Effector memory CD8-positive, alpha-beta T cell (primary cell): ENCODE measurements at regions not wholly inside any gene's neighbourhood (a gene's known extent, or its start where the extent isn't known, plus 50 kb on each side); places are given as distances from the start of the nearest gene placed in this dataset.
A peak's percentile ranks its signal among the peaks of the same experiment; 100 is the strongest.
"Not testable (repeated sequence)": the region's sequence is repeated elsewhere in the genome, so short reads cannot be mapped to it uniquely, and the experiment has no call there.

Source experiments
- ATAC-seq: fragments of 150-1000 bp; cut with Tn5 transposase; replicated peaks from 2 replicates; pipeline ENCODE4 v1.10.0; 2021; ENCODE audit warnings: mild to moderate bottlenecking, moderate library complexity
- DNase-seq, 3 experiments: peaks; one replicate each; pipeline ENCODE4 v3.0.0; 2021
- H3K27ac Mint-ChIP-seq, 2 donors: one replicate each; pipeline ENCODE4 v1.8.0; 2022; ENCODE audit warnings: mild to moderate bottlenecking in 2 of 2, mixed read lengths in 2 of 2, moderate library complexity in 2 of 2
- H3K27me3 Mint-ChIP-seq, 2 donors: one replicate each; pipeline ENCODE4 v1.8.0; 2022; ENCODE audit warnings: mixed read lengths in 2 of 2
- H3K36me3 Mint-ChIP-seq: one replicate; pipeline ENCODE4 v1.8.0; 2022; ENCODE audit warnings: mild to moderate bottlenecking, moderate library complexity, mixed read lengths; ENCODE audit not compliant: insufficient read depth
- H3K4me1 Mint-ChIP-seq, 2 donors: one replicate each; pipeline ENCODE4 v1.8.0; 2022; ENCODE audit warnings: low read depth in 2 of 2, mixed read lengths in 2 of 2
- H3K4me3 Mint-ChIP-seq, 2 donors: one replicate each; pipeline ENCODE4 v1.8.0; 2022; ENCODE audit warnings: mild to moderate bottlenecking in 2 of 2, mixed read lengths in 2 of 2, moderate library complexity in 2 of 2
- H3K9me3 Mint-ChIP-seq, 2 donors: one replicate each; pipeline ENCODE4 v1.8.0; 2022; ENCODE audit warnings: mixed read lengths in 2 of 2

DNA sequence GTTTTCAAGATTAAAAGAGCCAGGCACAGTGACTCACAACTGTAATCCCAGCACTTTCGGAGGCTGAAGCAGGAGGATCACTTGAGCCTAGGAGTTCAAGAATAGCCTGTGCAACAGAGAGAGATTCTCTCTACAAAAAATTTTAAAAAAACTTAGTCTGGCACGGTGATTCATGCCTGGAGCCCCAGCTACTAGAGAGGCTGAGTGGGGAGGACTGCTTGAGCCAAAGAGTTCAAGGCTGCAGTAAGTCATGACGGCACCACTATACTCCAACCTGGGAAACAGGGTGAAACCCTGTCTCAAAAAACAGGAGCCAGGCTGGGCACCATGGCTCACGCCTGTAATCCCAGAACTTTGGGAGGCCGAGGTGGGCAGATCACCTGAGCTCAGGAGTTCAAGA, 86.6 kb upstream of the KCTD7 start:
- no peak overlapping the region for H3K4me3 Mint-ChIP-seq
- H3K27me3 Mint-ChIP-seq, result no peaks in the 10 kb centered on the region
- DNase-seq (no peak), ATAC-seq (no peak)
- peaks cover 0 to 4% of the 10 kb centered on the region in 2 donors for H3K4me1 Mint-ChIP-seq
- peak overlapping the region; percentile 62 to 85 for H3K27ac Mint-ChIP-seq
- peaks cover 21% of the 10 kb centered on the region for H3K36me3 Mint-ChIP-seq
- H3K9me3 Mint-ChIP-seq, result no peaks in the 10 kb centered on the region

DNA sequence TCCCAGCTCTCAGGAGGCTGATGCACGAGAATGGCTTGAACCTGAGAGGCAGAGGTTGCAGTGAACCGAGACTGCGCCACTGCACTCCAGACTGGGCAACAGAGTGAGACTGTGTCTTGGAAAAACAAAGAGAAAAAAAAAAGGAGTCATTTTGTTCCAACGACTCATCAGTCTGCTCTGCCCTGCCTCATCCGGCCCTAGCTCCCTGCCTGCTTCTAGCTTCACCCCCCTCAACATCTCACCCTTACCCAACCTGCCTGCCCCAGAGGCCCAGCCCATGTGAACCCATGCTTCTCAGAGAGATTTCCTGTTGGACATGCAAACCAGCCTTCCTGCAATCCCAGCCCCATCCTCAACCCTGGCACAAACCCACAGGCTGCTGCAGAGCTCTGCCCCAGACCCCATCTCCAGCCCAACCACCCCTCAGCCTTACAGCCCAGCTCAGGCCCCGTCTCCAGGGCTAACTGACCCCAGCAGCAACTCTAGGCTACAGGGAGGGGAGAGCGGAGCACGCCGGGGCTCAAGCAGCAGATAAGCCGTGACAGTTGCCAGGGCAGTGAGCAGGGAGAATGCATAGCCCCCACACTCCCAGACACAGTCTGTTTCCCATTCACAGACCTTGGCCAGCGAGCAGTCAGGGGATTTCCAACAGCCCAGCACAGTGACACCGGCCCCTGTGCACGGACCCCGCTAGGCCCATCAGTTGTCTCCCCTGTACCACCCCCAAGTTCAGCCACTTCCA, 86.0 kb upstream of the KCTD7 start:
- Mint-ChIP-seq H3K4me3 (no peak overlapping the region), H3K36me3 (peaks cover 25% of the 10 kb centered on the region), H3K4me1 (peaks cover 0 to 4% of the 10 kb centered on the region in 2 donors), H3K27me3 (no peaks in the 10 kb centered on the region), H3K9me3 (no peaks in the 10 kb centered on the region), H3K27ac (peak overlapping the region; percentile 84 to 85)
- ATAC-seq (no peak), DNase-seq (no peak)

DNA sequence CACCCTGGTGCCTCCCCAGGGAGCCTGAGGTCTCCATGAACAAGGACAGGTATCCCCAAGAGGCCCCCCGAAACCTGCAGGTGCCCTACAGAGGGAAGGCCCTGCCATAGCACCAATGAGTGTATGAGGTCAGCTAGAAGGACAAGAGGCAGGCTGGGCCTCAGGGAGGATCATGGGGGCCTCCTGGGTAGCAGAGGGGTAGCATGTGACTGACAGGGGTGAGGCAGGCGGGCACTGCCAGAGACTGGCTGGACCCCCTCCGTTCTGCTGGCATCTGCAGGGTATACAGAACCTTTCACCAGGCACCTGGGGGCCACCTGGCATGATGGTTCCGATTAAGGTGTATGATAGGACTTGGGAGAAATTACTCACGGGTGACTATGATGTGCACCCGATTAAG, 79.2 kb upstream of the KCTD7 start:
- peak overlapping the region in 1 of 2 donors; percentile 69 for H3K27ac Mint-ChIP-seq
- H3K4me3 Mint-ChIP-seq, result no peak overlapping the region
- no peaks in the 10 kb centered on the region for H3K4me1 Mint-ChIP-seq
- H3K36me3 Mint-ChIP-seq, result peaks cover 84% of the 10 kb centered on the region
- no peaks in the 10 kb centered on the region for H3K27me3 Mint-ChIP-seq
- no peaks in the 10 kb centered on the region for H3K9me3 Mint-ChIP-seq
- ATAC-seq (no peak), DNase-seq (no peak)

DNA sequence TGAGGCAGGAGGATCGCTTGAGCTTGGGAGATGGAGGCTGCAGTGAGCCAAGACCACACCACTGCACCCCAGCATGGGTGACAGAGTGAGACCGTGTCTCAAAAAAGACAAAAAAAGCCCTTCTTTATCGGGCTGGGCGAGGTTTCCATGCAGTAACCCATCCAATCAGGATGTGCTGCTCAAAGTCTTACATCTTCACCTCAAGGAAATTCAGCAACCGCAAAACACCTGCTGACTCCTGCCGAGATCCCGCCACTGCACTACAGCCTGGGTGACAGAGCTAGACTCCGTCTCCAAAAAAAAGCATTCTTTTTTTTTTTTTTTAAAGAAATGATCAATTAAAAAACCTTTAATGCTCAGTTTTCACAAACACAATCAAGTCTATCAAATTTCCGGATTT, 75.7 kb upstream of the KCTD7 start:
- Mint-ChIP-seq H3K9me3 (no peaks in the 10 kb centered on the region), H3K27me3 (no peaks in the 10 kb centered on the region), H3K4me1 (peaks cover 3 to 4% of the 10 kb centered on the region in 2 donors), H3K36me3 (peaks cover 78% of the 10 kb centered on the region), H3K4me3 (no peak overlapping the region), H3K27ac (no peak overlapping the region)
- DNase-seq (no peak), ATAC-seq (no peak)

DNA sequence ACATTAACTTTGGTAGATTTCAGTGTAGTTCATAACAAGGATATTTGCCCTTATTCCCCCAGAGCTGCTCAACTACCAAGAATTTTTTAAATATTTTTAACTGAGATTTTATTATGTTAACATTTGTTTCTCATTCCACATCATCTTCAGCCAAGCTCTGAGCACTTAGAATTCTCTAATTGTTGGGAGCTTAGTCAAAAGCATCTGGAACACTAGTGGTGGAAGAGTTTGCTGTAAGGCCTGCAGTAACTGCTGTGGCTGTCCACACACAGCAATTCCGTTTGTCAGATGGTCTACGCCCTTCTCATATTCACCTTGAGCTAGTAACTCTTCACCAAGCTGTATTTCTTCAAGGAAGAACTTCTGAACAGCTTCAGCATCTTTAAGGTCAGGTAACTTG, 75.0 kb upstream of the KCTD7 start:
- H3K36me3 Mint-ChIP-seq, result peaks cover 72% of the 10 kb centered on the region

DNA sequence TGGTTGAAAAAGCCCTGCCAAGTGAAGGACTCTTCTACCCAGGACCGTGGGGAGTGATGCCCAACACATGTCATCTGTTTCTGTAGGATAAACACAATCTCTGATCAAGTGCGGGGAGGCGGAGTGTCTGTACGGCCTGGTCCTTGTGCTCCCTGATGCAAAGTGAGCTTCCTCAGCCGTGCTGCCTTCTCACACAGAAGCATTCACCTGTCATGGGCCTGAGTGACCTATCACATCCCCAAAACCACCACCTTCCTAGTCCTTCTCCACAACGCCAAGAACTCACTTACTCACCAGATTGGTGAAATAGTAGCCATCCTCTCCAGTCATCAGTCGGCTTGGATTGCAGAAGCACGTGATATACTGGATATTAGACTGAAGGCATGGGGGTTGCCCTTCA, 74.4 kb upstream of the KCTD7 start:
- not testable (repeated sequence) for H3K9me3 Mint-ChIP-seq, H3K4me1 Mint-ChIP-seq, H3K27ac Mint-ChIP-seq, ATAC-seq, H3K4me3 Mint-ChIP-seq, H3K27me3 Mint-ChIP-seq, DNase-seq
- H3K36me3 Mint-ChIP-seq, result peaks cover 69% of the 10 kb centered on the region

More for the DNA sequence above, 75.0 kb upstream of the KCTD7 start:
- not testable (repeated sequence) for H3K4me3 Mint-ChIP-seq, H3K27ac Mint-ChIP-seq, H3K27me3 Mint-ChIP-seq, H3K4me1 Mint-ChIP-seq, DNase-seq, ATAC-seq, H3K9me3 Mint-ChIP-seq

DNA sequence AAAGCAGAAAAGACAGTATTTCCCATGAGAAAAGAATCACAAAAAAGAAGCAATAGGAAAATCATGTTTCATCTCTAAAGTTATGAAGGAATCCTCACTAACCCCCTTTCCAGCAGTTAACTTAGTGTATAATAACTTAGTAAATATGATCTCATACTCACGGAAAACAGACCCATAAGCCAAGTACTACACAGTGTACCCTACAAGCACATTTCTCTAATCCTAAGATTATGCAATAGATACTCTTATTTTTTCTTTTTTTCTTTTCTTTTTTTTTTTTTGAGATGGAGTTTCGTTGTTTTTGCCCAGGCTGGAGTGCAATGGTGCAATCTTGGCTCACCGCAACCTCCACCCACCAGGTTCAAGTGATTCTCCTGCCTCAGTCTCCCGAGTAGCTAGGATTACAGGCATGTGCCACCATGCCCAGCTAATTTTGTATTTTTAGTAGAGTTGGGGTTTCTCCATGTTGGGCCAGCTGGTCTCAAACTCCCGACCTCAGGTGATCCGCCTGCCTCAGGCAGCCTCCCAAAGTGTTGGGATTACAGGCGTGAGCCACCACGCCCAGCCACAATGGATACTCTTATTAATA, 73.7 kb upstream of the KCTD7 start:
- H3K27me3 Mint-ChIP-seq, H3K4me1 Mint-ChIP-seq, ATAC-seq, H3K9me3 Mint-ChIP-seq, H3K4me3 Mint-ChIP-seq, DNase-seq: not testable (repeated sequence)
- H3K36me3 Mint-ChIP-seq, result peaks cover 72% of the 10 kb centered on the region
- peak overlapping the region; percentile 41 to 67 for H3K27ac Mint-ChIP-seq

DNA sequence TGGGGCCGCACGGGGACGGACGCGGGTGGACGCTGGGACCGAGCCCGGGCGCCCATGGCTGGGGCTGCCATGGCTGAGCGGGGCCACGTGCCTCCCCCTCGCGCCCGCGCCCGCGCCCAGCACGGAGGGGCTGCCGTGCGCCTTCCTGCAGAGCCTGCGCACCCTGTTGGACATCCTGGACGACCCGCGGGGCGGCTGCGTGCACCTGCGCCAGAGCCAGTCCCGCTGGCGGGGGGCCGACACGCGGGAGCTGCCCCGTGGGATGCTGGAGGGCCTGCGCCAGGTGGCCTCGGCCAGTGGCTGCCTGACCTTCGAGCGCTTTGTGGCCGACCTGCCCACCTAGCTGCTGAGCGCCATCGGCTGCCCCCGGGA, 72.5 kb upstream of the KCTD7 start:
- H3K4me1 Mint-ChIP-seq, result peaks cover 3 to 8% of the 10 kb centered on the region in 2 donors
- H3K27me3 Mint-ChIP-seq, result no peaks in the 10 kb centered on the region
- no peak for ATAC-seq
- H3K4me3 Mint-ChIP-seq, result no peak overlapping the region
- no peaks in the 10 kb centered on the region for H3K9me3 Mint-ChIP-seq
- no peak overlapping the region for H3K27ac Mint-ChIP-seq
- peaks cover 69% of the 10 kb centered on the region for H3K36me3 Mint-ChIP-seq
- DNase-seq, result no peak

DNA sequence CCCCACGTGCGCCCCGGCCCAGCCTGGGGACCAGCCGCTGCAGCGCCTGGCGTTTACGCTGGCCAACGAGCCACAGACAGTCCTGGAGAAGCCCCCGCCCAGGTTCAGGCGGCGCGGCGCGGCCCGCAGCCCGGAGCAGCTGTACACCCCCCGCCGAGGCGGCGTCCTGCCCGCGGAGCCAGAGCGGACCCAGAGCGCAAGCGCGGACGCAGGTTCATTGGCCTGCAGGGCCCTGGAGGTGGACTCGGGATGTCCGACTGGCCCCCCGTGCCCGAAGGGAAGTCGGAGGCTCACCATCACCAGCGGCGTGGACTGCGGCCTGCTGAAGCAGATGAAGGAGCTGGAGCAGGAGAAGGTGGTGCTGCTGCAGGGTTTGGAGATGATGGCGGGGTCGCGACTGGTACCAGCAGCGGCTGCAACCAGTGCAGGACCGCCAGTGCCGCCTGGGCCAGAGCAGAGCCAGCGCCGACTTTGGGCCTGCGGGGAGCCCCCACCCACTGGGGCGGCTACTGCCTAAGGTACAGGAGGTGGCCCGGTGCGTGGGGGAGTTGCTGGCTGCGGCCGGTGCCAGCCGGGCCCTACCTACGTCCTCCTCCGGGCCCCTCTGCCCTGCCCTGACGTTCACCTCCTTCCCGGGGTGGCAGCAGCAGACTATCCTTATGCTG, 72.0 kb upstream of the KCTD7 start:
- H3K4me1 Mint-ChIP-seq, result peaks cover 3 to 8% of the 10 kb centered on the region in 2 donors
- ATAC-seq (no peak), DNase-seq (no peak)
- H3K27me3 Mint-ChIP-seq, result no peaks in the 10 kb centered on the region
- H3K9me3 Mint-ChIP-seq, result no peaks in the 10 kb centered on the region
- H3K27ac Mint-ChIP-seq, result no peak overlapping the region
- peaks cover 65% of the 10 kb centered on the region for H3K36me3 Mint-ChIP-seq
- no peak overlapping the region for H3K4me3 Mint-ChIP-seq

DNA sequence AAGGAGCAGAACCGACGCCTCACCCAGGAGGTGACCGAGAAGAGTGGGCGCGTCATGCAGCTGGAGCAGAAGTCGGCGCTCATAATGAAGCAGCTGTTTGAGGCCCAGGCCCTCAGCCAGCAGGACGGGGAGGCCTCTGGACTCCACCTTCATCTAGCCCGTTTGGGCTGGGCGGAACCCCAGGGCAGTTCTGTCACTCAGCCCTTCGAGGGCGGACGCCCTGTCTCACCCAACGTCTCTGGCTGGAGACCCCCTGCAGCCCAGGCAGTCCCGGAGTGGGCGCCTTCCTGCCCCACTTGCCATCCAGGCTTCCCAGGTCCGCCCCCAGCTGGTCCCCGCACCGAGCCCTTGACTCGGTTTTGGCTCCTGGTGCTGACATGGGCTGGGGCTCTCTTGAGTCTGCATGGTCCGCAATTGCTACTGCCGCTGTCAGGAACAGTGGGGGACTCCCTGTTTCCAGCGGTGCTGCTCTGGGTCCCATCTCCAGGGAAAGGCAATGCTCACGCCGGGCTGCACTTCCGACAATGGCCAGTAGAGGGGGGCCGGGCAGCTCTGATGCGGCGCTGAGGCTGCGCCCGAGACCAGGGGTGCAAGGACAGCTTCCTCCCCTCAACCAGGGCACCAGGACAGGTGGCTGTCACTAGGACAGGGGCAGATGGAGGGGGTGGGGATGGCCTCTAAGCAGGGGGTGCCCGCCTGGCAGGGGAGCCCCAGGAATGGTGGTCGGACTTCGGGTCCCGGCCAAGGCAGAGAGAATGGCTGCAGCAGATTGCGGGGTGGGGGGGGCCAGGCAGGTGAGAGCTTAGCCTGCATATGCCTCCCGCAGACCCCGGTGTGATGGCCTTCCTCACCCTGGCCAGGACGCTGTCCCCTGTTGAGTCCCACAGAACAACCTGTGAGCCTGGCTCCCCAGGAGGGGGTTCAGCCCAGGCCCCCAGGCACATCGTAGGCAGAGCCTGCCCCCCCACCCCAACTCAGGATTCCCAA, 71.2 kb upstream of the KCTD7 start:
- Mint-ChIP-seq H3K9me3 (no peaks in the 10 kb centered on the region), H3K36me3 (peaks cover 61% of the 10 kb centered on the region), H3K4me1 (peaks cover 7 to 11% of the 10 kb centered on the region in 2 donors), H3K27ac (peak overlapping the region in 1 of 2 donors; percentile 68), H3K27me3 (no peaks in the 10 kb centered on the region), H3K4me3 (no peak overlapping the region)
- ATAC-seq (peak; percentile 89), DNase-seq (peak; percentile 73 to 78 (median 77))

DNA sequence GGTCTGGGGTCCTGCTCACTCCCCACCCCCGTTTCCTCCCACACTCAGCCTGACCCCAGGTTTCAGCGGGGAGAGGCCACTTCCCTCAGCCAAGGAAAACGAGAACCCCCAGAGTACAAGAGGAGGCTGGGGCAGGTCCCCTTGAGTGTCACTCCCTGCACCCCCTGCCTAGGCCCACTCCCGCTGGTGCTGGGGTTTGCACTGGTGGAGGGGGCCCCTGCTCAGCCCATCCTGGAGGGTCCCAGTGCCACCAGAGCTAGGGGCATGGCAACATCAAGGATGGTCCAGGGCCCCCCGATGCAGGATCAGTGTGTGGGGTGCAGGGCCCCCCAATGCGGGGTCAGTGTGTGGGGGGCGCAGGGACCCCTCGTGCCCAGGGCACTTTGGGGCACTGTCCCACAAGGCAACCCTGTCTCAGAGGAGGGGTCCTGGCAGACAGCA, 70.5 kb upstream of the KCTD7 start:
- ATAC-seq (no peak), DNase-seq (no peak)
- H3K27me3 Mint-ChIP-seq, result no peaks in the 10 kb centered on the region
- H3K27ac Mint-ChIP-seq, result peak overlapping the region in 1 of 2 donors; percentile 67
- H3K4me1 Mint-ChIP-seq, result peaks cover 12 to 14% of the 10 kb centered on the region in 2 donors
- H3K36me3 Mint-ChIP-seq, result peaks cover 54% of the 10 kb centered on the region
- H3K9me3 Mint-ChIP-seq, result no peaks in the 10 kb centered on the region
- H3K4me3 Mint-ChIP-seq, result no peak overlapping the region

DNA sequence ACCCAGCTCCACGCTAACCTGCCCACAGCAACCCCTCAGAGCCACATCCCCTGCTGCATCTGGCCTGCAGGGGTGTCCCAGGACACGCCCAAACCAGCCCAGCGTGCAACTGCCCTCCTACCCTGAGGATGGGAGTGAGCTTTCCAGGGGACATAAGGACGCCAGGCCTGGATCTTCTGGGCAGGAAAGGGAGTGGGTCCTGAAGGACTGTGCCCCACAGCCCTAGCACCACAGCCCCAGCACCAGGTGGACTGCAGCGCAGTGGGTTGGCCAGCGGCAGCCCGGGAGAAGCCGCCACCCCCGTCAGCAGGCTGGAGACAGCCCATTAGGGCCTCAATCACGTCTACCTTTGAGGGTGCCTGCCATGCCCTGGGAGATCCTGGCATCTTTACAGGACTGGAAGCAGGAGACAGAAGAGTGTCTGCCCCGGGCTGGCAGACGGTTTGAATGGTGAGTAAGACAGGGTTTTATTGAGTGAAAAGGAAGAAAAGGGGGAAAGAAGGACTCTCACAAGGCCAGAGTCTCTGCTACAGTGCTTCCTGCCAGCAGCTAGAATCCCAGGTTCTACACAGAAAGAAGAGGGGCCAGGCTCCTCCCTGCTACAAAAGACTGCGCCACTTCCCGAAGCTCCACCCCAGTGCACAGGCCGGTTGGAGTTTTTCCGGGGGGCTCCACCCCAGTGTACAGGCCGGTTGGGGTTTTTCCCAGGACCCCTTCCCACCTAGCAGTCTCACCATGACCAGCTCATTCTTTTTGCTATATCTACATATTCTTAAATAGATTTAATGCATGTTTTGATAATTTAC, 69.8 kb upstream of the KCTD7 start:
- Mint-ChIP-seq H3K27me3 (no peaks in the 10 kb centered on the region), H3K9me3 (no peaks in the 10 kb centered on the region), H3K27ac (peak overlapping the region in 1 of 2 donors; percentile 67), H3K4me1 (peaks cover 12 to 15% of the 10 kb centered on the region in 2 donors), H3K4me3 (no peak overlapping the region), H3K36me3 (peaks cover 51% of the 10 kb centered on the region)
- DNase-seq (no peak), ATAC-seq (no peak)
